GM21529 (cell line): ENCODE measurements at regions not wholly inside any gene's neighbourhood (a gene's known extent, or its start where the extent isn't known, plus 50 kb on each side); places are given as distances from the start of the nearest gene placed in this dataset.
"Not testable (repeated sequence)": the region's sequence is repeated elsewhere in the genome, so short reads cannot be mapped to it uniquely, and the experiment has no call there.

Experiments used
- ATAC-seq: cut with Tn5 transposase; IDR thresholded peaks from one replicate; pipeline ENCODE4 v1.9.1; 2021; ENCODE audit not compliant: unreplicated experiment

- ATAC-seq = no peak
Observed at GRCh38 chr12:69028941-69029729, 96.2 kb upstream of the CPM start.

GRCh38 chr12:69030321-69030720 is 97.3 kb upstream of the CPM start:
- ATAC-seq = no peak

- ATAC-seq = no peak
Observed at GRCh38 chr12:69036533-69036932, 103.6 kb upstream of the CPM start.

GRCh38 chr12:69036999-69037398 is 104.0 kb upstream of the CPM start:
- ATAC-seq = no peak

GRCh38 chr12:69039911-69040310 is 106.9 kb upstream of the CPM start:
- no peak for ATAC-seq

GRCh38 chr12:69042557-69042956 is 109.6 kb upstream of the CPM start:
- ATAC-seq = no peak

GRCh38 chr12:69042970-69043369 is 110.0 kb upstream of the CPM start:
- no peak for ATAC-seq

- ATAC-seq = no peak
Observed at GRCh38 chr12:69044887-69045286, 111.9 kb upstream of the CPM start.

- ATAC-seq = no peak
Observed at GRCh38 chr12:69045430-69045829, 112.5 kb upstream of the CPM start.

GRCh38 chr12:69046363-69046762 is 113.4 kb upstream of the CPM start:
- ATAC-seq = no peak

- no peak for ATAC-seq
Observed at GRCh38 chr12:69046920-69047319, 113.9 kb upstream of the CPM start.

GRCh38 chr12:69047990-69048389 is 115.0 kb upstream of the CPM start:
- no peak for ATAC-seq

- ATAC-seq = not testable (repeated sequence)
Observed at GRCh38 chr12:69049855-69050254, 116.9 kb upstream of the CPM start.

- ATAC-seq = peak; percentile 49
Observed at GRCh38 chr12:69052613-69053408, 119.8 kb upstream of the CPM start.

GRCh38 chr12:69054343-69055056 is 121.5 kb upstream of the CPM start:
- no peak for ATAC-seq

GRCh38 chr12:69055280-69055679 is 122.3 kb upstream of the CPM start:
- no peak for ATAC-seq

GRCh38 chr12:69055706-69056105 is 122.7 kb upstream of the CPM start:
- no peak for ATAC-seq

GRCh38 chr12:69056743-69057515 is 124.0 kb upstream of the CPM start:
- ATAC-seq = no peak

- no peak for ATAC-seq
Observed at GRCh38 chr12:69057742-69058141, 124.8 kb upstream of the CPM start.

GRCh38 chr12:69059465-69060457 is 126.8 kb upstream of the CPM start:
- no peak for ATAC-seq
